Umbilical cord (tissue), 1 donor: ENCODE measurements at regions not wholly inside any gene's neighbourhood (a gene's known extent, or its start where the extent isn't known, plus 50 kb on each side); places are given as distances from the start of the nearest gene placed in this dataset.

Source experiments
- DNase-seq: peaks from one replicate; pipeline ENCODE4 v3.0.0-alpha.2; 2015; ENCODE audit warnings: low spot score

- DNase-seq = no peak
These were observed 399.6 kb upstream of the IRX1 start for GRCh38 chr5:3195994-3196393.

- no peak for DNase-seq
These were observed 400.9 kb upstream of the IRX1 start for GRCh38 chr5:3194684-3195083.

GRCh38 chr5:3194271-3194670, 401.4 kb upstream of the IRX1 start:
- no peak for DNase-seq

- no peak for DNase-seq
These were observed 404.0 kb upstream of the IRX1 start for GRCh38 chr5:3191585-3191984.

GRCh38 chr5:3190930-3191329, 404.7 kb upstream of the IRX1 start:
- DNase-seq = no peak

DNA sequence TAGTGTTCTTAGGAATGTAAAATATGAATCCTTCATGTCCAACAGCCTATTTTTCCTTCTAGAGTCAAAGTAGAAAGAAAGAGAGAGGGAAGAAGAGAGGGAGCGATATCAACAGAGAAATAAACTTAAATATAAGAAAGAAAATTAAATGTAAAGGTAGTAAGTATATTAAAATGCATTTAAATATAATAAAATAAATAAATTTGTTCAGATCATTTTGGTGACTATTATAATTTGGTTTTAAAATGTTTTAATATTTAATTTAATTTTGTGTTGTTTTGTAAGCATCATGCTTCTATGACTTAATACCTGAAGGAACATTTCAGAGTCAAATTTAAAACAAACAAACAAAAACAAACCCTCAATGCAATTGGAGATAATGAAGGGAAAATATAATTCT, 405.2 kb upstream of the IRX1 start:
- DNase-seq = no peak

GRCh38 chr5:3187771-3188425, 407.7 kb upstream of the IRX1 start:
- no peak for DNase-seq

GRCh38 chr5:3186736-3187405, 408.8 kb upstream of the IRX1 start:
- DNase-seq = no peak

DNA sequence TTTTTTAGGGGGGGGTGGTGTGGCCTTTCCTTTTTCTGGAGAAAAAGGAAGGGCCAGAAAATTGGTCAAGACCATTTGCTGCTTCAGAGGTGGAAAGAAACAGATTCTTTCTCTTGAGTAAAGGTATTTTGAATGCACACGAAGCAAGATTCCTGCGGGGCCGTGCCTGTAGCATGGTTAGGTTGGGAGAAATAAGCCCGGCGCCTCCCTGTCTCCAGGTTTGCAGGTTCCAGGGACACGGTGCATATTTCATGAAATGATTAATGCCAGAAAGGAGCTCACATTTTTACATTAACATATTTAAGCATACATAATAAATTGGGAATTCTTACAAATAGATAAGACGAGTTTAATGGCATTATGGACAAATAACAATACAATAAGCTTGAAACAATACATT, 409.5 kb upstream of the IRX1 start:
- no peak for DNase-seq

DNA sequence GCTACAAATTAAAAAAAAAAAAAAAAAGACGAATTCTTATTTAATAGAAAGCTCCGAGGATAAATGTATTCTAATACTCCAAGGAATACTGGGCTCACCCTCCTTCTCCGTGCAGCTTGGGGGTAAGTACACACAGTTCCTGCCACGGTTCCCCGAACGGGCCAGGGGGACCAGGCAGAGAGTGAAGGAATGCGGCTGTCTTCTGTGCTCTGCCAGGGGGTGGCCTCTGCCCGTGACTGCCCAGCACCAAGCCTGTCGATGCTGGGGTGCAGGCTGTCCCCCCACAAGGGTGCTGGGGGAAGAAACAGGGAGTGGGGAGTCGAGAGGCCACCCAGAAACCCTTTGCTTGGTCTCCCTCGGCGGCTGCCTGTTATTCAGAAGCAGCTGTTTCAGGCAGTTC, 410.1 kb upstream of the IRX1 start:
- DNase-seq = no peak

GRCh38 chr5:3182133-3182876, 413.3 kb upstream of the IRX1 start:
- no peak for DNase-seq

DNA sequence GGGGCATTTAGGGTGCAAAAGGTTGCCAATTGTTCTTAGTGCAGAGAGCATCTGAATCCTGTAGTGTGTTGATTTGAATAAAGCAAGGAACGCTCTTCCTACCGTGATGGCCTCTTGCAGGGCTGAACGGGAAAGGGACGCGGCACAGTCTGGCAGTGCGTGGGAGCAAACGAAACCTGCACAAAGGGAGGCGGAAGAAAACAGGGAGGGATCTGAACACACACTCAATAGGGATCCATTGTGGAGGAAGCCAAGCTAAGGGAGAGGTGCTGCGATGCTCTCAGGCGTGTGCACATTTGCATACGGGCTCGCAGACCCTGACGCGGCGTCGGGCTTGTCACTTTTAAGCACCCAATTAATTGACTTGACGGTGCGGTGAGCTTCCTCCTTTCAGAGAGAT, 414.0 kb upstream of the IRX1 start:
- no peak for DNase-seq

DNA sequence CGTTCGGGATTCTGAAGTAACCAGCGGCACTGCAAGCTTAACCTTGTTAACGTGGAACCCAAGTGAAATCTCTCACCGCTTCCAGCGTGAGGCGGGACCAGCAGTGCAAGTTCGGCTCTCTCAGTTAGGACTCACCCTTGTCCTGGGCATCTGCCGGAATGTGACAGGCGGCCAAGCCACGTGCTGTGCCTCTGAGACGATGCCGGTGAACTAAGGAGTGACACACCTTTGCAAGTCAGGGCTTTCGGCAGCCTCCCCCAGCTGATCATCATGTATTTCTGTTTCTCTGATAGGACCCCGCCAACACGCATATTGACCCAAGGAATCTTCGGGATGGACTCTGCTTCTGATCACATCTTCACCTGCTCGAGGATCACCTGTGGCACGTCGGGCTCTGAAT, 415.0 kb upstream of the IRX1 start:
- DNase-seq = no peak

DNA sequence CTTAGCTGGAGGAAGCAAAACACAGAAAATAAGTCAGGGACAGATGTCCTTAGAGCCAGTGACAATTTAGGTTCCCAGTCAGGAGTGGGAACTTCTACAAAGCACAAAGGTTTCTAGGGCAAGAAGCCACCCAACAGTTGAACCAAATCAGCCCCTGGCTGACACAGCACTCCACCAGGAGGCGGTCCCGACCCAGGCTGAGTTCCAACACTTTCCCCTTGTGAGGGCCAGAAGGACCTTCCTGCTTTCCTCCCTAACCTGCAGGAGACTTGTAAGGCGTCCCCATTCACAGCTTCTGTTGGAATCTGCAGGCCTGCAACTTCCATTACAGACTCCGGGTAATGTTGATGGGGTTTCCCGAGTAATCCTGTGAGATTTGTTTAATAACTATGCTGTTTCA, 416.4 kb upstream of the IRX1 start:
- no peak for DNase-seq

GRCh38 chr5:3177338-3177737, 418.3 kb upstream of the IRX1 start:
- DNase-seq = no peak

DNA sequence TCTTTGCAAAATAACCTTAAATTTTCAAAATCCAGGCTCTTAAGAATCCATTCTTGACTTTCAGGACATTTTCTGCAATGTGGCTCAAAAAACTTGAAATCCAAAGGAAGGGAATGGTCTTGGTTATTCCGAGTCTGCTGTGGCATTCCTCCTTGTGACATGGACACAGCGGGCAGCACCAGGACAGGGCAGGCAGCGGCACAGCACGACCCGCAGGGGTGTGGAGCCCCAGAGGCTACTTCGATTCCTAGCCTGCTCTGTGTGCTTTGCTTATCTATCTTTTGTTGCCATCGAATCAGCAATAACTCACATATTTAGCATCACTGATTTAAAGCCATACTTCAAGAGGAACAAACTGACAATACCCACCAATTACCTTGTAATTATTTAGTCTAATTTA, 420.2 kb upstream of the IRX1 start:
- DNase-seq = no peak

DNA sequence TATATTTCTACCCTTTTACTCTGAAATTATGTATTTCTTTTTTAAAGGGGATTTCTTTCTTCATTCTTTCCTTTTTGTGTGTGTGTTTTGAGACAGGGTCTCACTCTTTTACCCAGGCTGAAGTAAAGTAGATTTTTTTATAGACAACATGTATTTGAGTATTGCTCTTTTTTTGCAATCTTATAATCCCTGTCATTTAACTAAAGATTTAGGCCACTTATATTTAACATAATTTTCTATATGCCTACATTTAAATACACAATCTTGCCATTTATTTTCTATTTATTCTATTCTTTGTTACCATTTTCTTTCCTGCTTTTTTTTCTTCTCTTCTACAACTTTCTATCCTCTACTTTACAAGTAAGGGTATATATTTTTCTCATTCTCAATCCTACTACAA, 416.0 kb upstream of the IRX2 start:
- no peak for DNase-seq

GRCh38 chr5:3163626-3164025, 412.1 kb upstream of the IRX2 start:
- DNase-seq = no peak

DNA sequence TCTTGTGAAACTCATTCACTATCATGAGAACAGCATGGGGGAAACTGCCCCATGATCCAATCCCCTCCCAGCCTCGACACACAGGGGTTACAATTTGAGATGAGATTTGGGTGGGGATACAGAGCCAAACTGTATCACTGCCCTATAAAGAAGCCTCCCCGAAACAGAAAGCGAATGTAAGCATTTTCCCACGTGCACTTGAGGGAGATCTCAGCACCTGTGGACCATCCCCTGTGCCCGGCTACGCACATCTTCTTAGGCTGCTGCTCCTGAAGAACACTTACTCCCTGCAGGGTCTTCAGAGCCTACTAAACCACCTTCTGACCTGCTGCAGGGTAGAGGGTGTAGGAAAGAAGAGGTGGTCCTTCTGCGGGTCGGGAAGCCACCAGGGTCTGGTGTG, 410.2 kb upstream of the IRX2 start:
- DNase-seq = no peak

DNA sequence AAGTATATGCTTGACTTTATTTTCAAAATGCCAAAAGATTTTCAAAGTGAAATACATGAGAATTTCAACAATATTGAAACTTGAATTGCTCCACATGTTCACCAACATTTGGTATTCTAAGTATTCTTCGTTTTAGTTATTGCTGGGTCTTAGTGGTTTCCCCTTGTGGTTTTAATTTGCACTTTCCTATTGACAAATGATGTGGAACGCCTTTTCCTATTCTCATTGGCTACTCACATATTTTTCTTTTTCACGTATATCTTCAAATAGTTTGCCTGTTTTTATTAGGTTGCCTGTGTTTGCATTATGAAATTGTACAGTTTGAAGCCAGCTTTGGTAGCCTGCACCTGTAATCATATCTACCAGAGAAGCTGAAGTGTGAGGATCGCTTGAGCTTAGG, 405.7 kb upstream of the IRX2 start:
- no peak for DNase-seq

GRCh38 chr5:3155717-3156116, 404.2 kb upstream of the IRX2 start:
- DNase-seq = no peak

GRCh38 chr5:3155046-3155445, 403.6 kb upstream of the IRX2 start:
- no peak for DNase-seq

DNA sequence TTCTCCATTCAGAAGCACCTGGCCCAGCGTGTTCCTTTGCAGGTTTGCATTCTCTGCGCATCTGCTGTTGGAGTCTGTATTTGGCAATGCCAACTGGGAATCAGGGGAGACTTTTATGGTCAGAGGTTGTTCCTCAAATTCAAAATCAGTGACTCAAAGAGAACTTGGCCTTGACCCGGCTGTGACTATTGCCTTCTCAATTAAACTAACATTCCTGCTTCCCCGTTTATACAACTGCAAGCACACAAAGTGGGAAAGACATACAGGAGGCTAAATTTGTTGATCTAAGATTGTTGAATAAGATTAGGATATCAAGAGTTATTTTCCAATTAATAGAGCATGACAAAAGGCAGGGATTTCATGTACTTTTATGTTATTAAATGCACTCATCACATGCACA, 402.4 kb upstream of the IRX2 start:
- DNase-seq = no peak
